SK-N-SH (cell line): ENCODE measurements at regions not wholly inside any gene's neighbourhood (a gene's known extent, or its start where the extent isn't known, plus 50 kb on each side); places are given as distances from the start of the nearest gene placed in this dataset.

ENCODE experiments used
- CTCF ChIA-PET: fragments of 300-600, 350-600 bp; formaldehyde crosslinking; extraction: SDS; loops from one replicate; lab custom pipeline; 2021; lab: Yijun Ruan, JAX
- POLR2A ChIA-PET: fragments of 350-600 bp; sonication (Branson Sonifier 250); formaldehyde crosslinking; extraction: SDS; loops from one replicate; lab custom pipeline; 2020; ENCODE audit warnings: antibody characterized with exemption, inconsistent platforms; lab: Yijun Ruan, JAX
- DNase-seq: peaks from one replicate; pipeline ENCODE4 v3.0.0; 2012
- H2AFZ ChIP-seq: fragments of 200-600 bp; sonication (generic); 2 replicates; pipeline ENCODE4 v1.8.1; 2016; ENCODE audit warnings: antibody characterized with exemption, mild to moderate bottlenecking, low read depth
- H3F3A ChIP-seq: fragments of 200-600 bp; sonication (generic); replicated peaks from 2 replicates; pipeline ENCODE3; 2016; ENCODE audit warnings: antibody characterized with exemption, mild to moderate bottlenecking; ENCODE audit not compliant: insufficient read depth
- H3K27ac ChIP-seq, 2 experiments: fragments of 200-500 bp in 1 of 2; fragments of 200-600 bp in 1 of 2; sonication (Bioruptor generic) in 1 of 2; sonication (generic), shearing (Covaris generic) in 1 of 2; 2 replicates each; pipeline versions ENCODE4 v1.5.1 to v1.6.1; 2014 to 2016; ENCODE audit warnings: low read depth in 2 of 2, inconsistent platforms in 1 of 2, low read length in 1 of 2, mild to moderate bottlenecking in 1 of 2, mixed read lengths in 1 of 2
- H3K27me3 ChIP-seq: fragments of 200-600 bp; sonication (generic), shearing (Covaris generic); 2 replicates; pipeline ENCODE4 v1.6.1; 2016; ENCODE audit warnings: mixed run types; ENCODE audit not compliant: insufficient read depth
- H3K36me3 ChIP-seq, 2 experiments: fragments of 200-500 bp in 1 of 2; fragments of 200-600 bp in 1 of 2; sonication (Bioruptor generic) in 1 of 2; sonication (generic) in 1 of 2; replicated peaks in 1 of 2; 2 replicates each; pipeline versions ENCODE3 to v1.5.1; 2014 to 2016; ENCODE audit warnings: low read length in 1 of 2, mild to moderate bottlenecking in 1 of 2; ENCODE audit not compliant: insufficient read depth in 2 of 2, control insufficient read depth in 1 of 2
- H3K4me1 ChIP-seq, 2 experiments: fragments of 200-500 bp in 1 of 2; fragments of 200-600 bp in 1 of 2; sonication (Bioruptor generic) in 1 of 2; sonication (generic), shearing (Covaris generic) in 1 of 2; 2 replicates each; pipeline versions ENCODE4 v1.5.1 to v1.6.1; 2014 to 2016; ENCODE audit warnings: low read depth in 1 of 2, low read length in 1 of 2, mixed run types in 1 of 2; ENCODE audit not compliant: insufficient read depth in 2 of 2, control insufficient read depth in 1 of 2
- H3K4me2 ChIP-seq: fragments of 200-600 bp; sonication (generic), shearing (Covaris generic); 2 replicates; pipeline ENCODE4 v1.6.1; 2017; ENCODE audit warnings: mixed run types
- H3K4me3 ChIP-seq, 2 experiments: fragments of 200-500 bp in 1 of 2; fragments of 200-600 bp in 1 of 2; sonication (Bioruptor generic) in 1 of 2; sonication (generic), shearing (Covaris generic) in 1 of 2; 2 replicates each; pipeline versions ENCODE4 v1.5.1 to v1.8.1; 2014 to 2016; ENCODE audit warnings: low read depth in 2 of 2, inconsistent platforms in 1 of 2, low read length in 1 of 2, mild to moderate bottlenecking in 1 of 2, mixed read lengths in 1 of 2, moderate library complexity in 1 of 2
- H3K79me2 ChIP-seq: fragments of 200-600 bp; sonication (generic); 2 replicates; pipeline ENCODE4 v1.8.1; 2017; ENCODE audit warnings: mild to moderate bottlenecking; ENCODE audit not compliant: insufficient read depth
- H3K9ac ChIP-seq: fragments of 200-600 bp; sonication (generic); 2 replicates; pipeline ENCODE4 v1.6.1; 2017; ENCODE audit warnings: mixed run types
- H3K9me2 ChIP-seq: fragments of 200-600 bp; sonication (generic); 2 replicates; pipeline ENCODE4 v1.6.1; 2017; ENCODE audit warnings: mixed run types
- H3K9me3 ChIP-seq: fragments of 200-600 bp; sonication (generic); 2 replicates; pipeline ENCODE4 v1.6.1; 2017; ENCODE audit warnings: mixed run types, mild to moderate bottlenecking, moderate library complexity
- H4K20me1 ChIP-seq: fragments of 200-600 bp; sonication (generic); 2 replicates; pipeline ENCODE4 v1.6.1; 2017; ENCODE audit warnings: mild to moderate bottlenecking, mixed run types; ENCODE audit not compliant: insufficient read depth
- CHD2 ChIP-seq: fragments of 150-350 bp; IDR thresholded peaks from 2 replicates; pipeline ENCODE4 v1.6.1; 2018; ENCODE audit warnings: low read length; ENCODE audit not compliant: partially characterized antibody
- ELF1 ChIP-seq: IDR thresholded peaks from 2 replicates; pipeline ENCODE4 v1.4.0; 2012
- EP300 ChIP-seq, 2 experiments: IDR thresholded peaks; 2 replicates each; pipeline versions ENCODE4 v1.4.0 to v1.6.1; 2012; ENCODE audit warnings: borderline replicate concordance in 1 of 2, low read depth in 1 of 2, low read length in 1 of 2
- EZH2phosphoT487 ChIP-seq: fragments of 200-600 bp; sonication (generic); IDR thresholded peaks from 2 replicates; pipeline ENCODE4 v1.6.1; 2017; ENCODE audit warnings: low read depth, mixed run types, mild to moderate bottlenecking, antibody characterized with exemption, moderate library complexity, borderline replicate concordance
- FOXJ3 ChIP-seq: sonication (generic); formaldehyde crosslinking; IDR thresholded peaks from 2 replicates; pipeline ENCODE4 v1.5.1; 2020; ENCODE audit warnings: mild to moderate bottlenecking, missing genetic modification reagents
- FOXM1 ChIP-seq: IDR thresholded peaks from 2 replicates; pipeline ENCODE4 v1.4.0; 2012; ENCODE audit warnings: low read depth, mild to moderate bottlenecking
- GATA2 ChIP-seq: sonication (generic); formaldehyde crosslinking; IDR thresholded peaks from 2 replicates; pipeline ENCODE4 v1.5.0; 2020; ENCODE audit warnings: mild to moderate bottlenecking, missing genetic modification reagents
- MEF2A ChIP-seq: IDR thresholded peaks from 2 replicates; pipeline ENCODE4 v1.4.0; 2012; ENCODE audit warnings: low read depth, borderline replicate concordance
- NFIC ChIP-seq: IDR thresholded peaks from 2 replicates; pipeline ENCODE4 v1.4.0; 2012; ENCODE audit warnings: borderline replicate concordance
- POLR2AphosphoS5 ChIP-seq: IDR thresholded peaks from 2 replicates; pipeline ENCODE4 v1.6.1; 2012; ENCODE audit warnings: low read depth, low read length
- RAD21 ChIP-seq: IDR thresholded peaks from 2 replicates; pipeline ENCODE4 v1.6.1; 2012; ENCODE audit warnings: mild to moderate bottlenecking, low read length
- RCOR1 ChIP-seq: fragments of 150-350 bp; IDR thresholded peaks from 2 replicates; pipeline ENCODE4 v1.6.1; 2017; ENCODE audit warnings: antibody characterized with exemption, low read length
- RXRA ChIP-seq: IDR thresholded peaks from 2 replicates; pipeline ENCODE4 v1.4.0; 2012; ENCODE audit warnings: low read depth, mild to moderate bottlenecking, borderline replicate concordance
- SIN3A ChIP-seq: IDR thresholded peaks from 2 replicates; pipeline ENCODE4 v1.6.1; 2012; ENCODE audit warnings: low read depth, mild to moderate bottlenecking, low read length, moderate library complexity, borderline replicate concordance
- SMC3 ChIP-seq: IDR thresholded peaks from 2 replicates; pipeline ENCODE4 v1.6.1; 2012; ENCODE audit warnings: low read depth, low read length, improper control_type of control experiment
- WGBS: methylation state at CpG from one replicate; pipeline ENCODE4 v1.1.6; 2017; ENCODE audit warnings: low lambda C conversion rate; 5-methylcytosine and 5-hydroxymethylcytosine counted together
- TF ChIP-seq, protein P1 (sequence below): fragments of 150-350 bp; IDR thresholded peaks from 2 replicates; pipeline ENCODE4 v1.6.1; 2017; ENCODE audit warnings: antibody characterized with exemption, low read length, low read depth, borderline replicate concordance
- TF ChIP-seq, protein P2 (sequence below): IDR thresholded peaks from 2 replicates; pipeline ENCODE4 v1.4.0; 2012; ENCODE audit warnings: low read depth
- TF ChIP-seq, protein P3 (sequence below): IDR thresholded peaks from 2 replicates; pipeline ENCODE4; 2012
- TF ChIP-seq, protein P4 (sequence below): IDR thresholded peaks from 2 replicates; pipeline ENCODE4 v1.4.0; 2012; ENCODE audit warnings: low read depth, borderline replicate concordance
- TF ChIP-seq, protein P5 (sequence below): fragments of 150-350 bp; IDR thresholded peaks from 2 replicates; pipeline ENCODE4 v1.6.1; 2016; ENCODE audit warnings: mild to moderate bottlenecking, low read depth, low read length

DNA sequence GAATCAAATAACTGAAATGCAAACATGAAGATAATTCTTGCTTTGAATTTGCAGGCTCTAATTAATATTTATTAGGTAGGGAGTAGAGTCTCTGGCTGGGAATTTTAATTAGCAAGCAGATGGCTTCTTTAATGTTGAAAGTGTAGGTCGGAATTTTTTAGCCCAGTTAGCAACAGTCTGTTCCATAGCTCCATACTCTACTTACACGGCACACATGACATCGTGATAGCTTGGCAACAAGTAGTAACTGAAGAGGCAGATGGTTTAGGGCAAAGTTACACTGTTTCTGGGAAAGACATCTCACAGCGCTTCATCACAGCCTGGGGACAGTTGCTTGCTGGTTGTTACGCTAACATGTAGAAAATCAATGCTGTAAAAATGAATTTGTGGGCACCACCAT is 710.7 kb downstream of the GALC start:
- H3K27me3 ChIP-seq, result no peaks in the 10 kb centered on the region
- H3K79me2 ChIP-seq, result no peaks in the 10 kb centered on the region
- ChIA-PET CTCF (no interaction called here), POLR2A (no interaction called here)
- no peak overlapping the region for H3K4me2 ChIP-seq
- H3K36me3 ChIP-seq, result no peaks in the 10 kb centered on the region
- 10% methylated on average over 5 of the region's 5 CpGs for WGBS
- no peak overlapping the region for H3K4me3 ChIP-seq
- no peak overlapping the region for H2AFZ ChIP-seq
- no peak for TF ChIP-seq SIN3A
- TF ChIP-seq RXRA, result no peak
- TF ChIP-seq EP300 (IDR thresholded peaks at IDR 0.05; ENCODE audit: borderline replicate concordance in 1 of 2, low read depth in 1 of 2, low read length in 1 of 2), result no peak
- TF ChIP-seq, protein P1, sequence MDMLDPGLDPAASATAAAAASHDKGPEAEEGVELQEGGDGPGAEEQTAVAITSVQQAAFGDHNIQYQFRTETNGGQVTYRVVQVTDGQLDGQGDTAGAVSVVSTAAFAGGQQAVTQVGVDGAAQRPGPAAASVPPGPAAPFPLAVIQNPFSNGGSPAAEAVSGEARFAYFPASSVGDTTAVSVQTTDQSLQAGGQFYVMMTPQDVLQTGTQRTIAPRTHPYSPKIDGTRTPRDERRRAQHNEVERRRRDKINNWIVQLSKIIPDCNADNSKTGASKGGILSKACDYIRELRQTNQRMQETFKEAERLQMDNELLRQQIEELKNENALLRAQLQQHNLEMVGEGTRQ, result no peak
- TF ChIP-seq, protein P2, sequence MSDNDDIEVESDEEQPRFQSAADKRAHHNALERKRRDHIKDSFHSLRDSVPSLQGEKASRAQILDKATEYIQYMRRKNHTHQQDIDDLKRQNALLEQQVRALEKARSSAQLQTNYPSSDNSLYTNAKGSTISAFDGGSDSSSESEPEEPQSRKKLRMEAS, result no peak
- TF ChIP-seq, protein P3, sequence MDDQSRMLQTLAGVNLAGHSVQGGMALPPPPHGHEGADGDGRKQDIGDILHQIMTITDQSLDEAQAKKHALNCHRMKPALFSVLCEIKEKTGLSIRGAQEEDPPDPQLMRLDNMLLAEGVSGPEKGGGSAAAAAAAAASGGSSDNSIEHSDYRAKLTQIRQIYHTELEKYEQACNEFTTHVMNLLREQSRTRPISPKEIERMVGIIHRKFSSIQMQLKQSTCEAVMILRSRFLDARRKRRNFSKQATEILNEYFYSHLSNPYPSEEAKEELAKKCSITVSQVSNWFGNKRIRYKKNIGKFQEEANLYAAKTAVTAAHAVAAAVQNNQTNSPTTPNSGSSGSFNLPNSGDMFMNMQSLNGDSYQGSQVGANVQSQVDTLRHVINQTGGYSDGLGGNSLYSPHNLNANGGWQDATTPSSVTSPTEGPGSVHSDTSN, result no peak
- TF ChIP-seq FOXM1, result no peak
- no peak for TF ChIP-seq SMC3
- TF ChIP-seq, protein P4, sequence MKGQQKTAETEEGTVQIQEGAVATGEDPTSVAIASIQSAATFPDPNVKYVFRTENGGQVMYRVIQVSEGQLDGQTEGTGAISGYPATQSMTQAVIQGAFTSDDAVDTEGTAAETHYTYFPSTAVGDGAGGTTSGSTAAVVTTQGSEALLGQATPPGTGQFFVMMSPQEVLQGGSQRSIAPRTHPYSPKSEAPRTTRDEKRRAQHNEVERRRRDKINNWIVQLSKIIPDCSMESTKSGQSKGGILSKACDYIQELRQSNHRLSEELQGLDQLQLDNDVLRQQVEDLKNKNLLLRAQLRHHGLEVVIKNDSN, result no peak
- TF ChIP-seq ELF1, result no peak
- no peak for TF ChIP-seq FOXJ3 (CRISPR knock-in tag)
- TF ChIP-seq CHD2, result no peak
- TF ChIP-seq, protein P5, sequence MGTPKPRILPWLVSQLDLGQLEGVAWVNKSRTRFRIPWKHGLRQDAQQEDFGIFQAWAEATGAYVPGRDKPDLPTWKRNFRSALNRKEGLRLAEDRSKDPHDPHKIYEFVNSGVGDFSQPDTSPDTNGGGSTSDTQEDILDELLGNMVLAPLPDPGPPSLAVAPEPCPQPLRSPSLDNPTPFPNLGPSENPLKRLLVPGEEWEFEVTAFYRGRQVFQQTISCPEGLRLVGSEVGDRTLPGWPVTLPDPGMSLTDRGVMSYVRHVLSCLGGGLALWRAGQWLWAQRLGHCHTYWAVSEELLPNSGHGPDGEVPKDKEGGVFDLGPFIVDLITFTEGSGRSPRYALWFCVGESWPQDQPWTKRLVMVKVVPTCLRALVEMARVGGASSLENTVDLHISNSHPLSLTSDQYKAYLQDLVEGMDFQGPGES, result no peak
- H3F3A ChIP-seq, result no peaks in the 10 kb centered on the region
- DNase-seq, result no peak
- no peaks in the 10 kb centered on the region for H3K9me2 ChIP-seq
- H3K27ac ChIP-seq, result no peak overlapping the region
- 0 out of 2 replicates have a peak, but pooled peaks cover 2% of the 10 kb centered on the region for H3K9me3 ChIP-seq
- H3K4me1 ChIP-seq, result no peaks in the 10 kb centered on the region
- H4K20me1 ChIP-seq, result no peaks in the 10 kb centered on the region
- no peak overlapping the region for H3K9ac ChIP-seq

DNA sequence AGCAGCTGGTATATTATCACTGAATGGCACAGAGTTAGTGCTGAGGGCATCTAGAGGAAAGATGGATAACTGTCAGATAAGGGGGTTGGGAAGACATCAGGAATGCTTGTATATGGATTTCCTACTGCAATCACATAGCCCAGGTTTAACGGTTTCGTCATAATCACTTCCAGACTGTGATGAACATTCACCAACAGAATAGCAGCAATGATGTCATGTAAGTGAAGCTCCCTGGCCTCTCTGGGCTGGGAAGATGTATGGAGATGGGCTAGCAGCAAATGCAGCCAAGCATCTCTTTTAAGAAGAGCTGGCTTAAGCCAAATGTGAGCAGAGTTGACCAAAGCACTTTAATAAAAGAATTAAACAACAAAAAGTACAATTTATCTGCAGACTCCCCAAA is 714.6 kb downstream of the GALC start:
- H3K9ac ChIP-seq, result no peak overlapping the region
- H3K79me2 ChIP-seq, result no peaks in the 10 kb centered on the region
- no peaks in the 10 kb centered on the region for H3K9me2 ChIP-seq
- POLR2A ChIA-PET, result no interaction called here
- no peaks in the 10 kb centered on the region for H4K20me1 ChIP-seq
- H3K27me3 ChIP-seq, result no peaks in the 10 kb centered on the region
- WGBS, result 0% methylated on average over 2 of the region's 2 CpGs
- no peak overlapping the region for H2AFZ ChIP-seq
- H3F3A ChIP-seq, result no peaks in the 10 kb centered on the region
- no peaks in the 10 kb centered on the region for H3K9me3 ChIP-seq
- no peaks in the 10 kb centered on the region for H3K4me1 ChIP-seq
- H3K36me3 ChIP-seq, result no peaks in the 10 kb centered on the region
- TF ChIP-seq RAD21 (no peak), ELF1 (no peak), CHD2 (no peak), MEF2A (no peak), RCOR1 (no peak), GATA2 (CRISPR knock-in tag) (no peak), EZH2phosphoT487 (no peak), POLR2AphosphoS5 (no peak), NFIC (no peak)
- TF ChIP-seq, protein P3, result no peak
- TF ChIP-seq, protein P4, result no peak
- H3K4me2 ChIP-seq, result no peak overlapping the region
- CTCF ChIA-PET, result no interaction called here
- no peak overlapping the region for H3K27ac ChIP-seq
- DNase-seq, result no peak
- H3K4me3 ChIP-seq, result no peak overlapping the region
